ENCODE measurements at regions not wholly inside any gene's neighbourhood (a gene's known extent, or its start where the extent isn't known, plus 50 kb on each side); places are given as distances from the start of the nearest gene placed in this dataset.
"Not testable (repeated sequence)": the region's sequence is repeated elsewhere in the genome, so short reads cannot be mapped to it uniquely, and the experiment has no call there.

DNA sequence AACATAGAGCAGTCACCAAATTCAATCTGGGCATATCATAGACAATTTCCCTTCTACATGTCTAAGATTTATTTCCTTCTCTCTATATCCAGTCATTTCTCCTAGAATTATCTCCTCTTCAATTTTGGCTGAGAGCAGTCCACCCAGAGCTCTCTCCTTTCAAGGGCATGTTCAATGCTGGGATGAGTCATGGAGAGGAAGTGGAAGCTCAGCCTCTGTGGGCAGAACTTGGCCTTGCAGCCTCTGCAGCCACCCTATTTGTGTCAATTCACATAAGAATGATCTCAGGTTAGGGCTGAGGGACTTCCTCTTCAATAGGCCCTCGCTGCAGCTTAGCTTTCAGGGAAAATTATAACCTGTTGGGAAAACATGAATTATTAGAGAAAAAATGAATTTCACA lies 560.8 kb downstream of the POM121L12 start:
- DNase-seq = no peak

DNA sequence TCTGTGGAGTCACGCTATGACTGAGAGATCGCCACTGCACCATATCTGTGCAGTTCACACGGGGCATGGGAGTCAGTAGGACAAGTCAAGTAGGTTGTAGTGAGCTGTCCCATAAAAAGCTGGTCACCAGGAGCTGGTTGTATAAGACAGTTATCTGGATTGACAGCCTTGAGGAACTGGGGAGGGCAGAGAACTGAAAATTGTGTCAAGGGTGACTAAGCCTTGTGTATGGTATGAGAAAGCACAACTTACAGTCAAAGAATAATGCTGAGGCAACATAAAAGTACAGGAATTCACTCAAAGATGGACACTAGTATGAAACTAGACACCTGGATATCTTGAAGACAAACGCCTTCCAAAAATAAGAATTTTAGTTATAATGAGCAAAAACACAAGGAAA lies 564.9 kb downstream of the POM121L12 start:
- no peak for DNase-seq

DNA sequence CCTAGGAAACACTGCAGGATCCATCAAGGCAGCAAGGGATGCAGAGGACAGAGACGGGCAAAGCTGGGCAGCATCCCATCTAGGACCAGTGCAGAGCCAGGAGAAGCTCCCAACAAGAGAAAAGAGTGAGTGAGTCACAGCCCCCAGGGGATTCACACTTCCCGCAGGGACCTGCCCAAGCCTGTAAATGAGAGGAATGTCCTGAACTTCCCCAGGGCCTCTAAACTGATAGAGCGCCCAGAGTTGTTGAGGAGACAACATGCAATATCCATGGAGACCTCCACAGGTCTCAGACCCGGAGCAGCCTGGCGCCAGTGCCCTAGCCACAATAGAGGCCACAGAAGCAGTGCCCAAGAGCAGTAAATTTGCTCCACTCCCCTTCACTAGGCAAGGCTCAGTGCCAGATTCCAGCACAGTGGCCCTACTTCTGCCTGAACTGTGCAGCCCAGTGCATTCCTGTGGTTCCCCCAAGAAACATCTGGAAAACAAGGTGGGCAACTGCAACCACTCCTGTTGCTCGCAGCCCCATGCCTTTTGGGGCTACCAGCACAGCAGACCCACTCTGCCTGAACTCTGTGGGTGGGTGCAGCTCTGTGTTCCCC lies 567.5 kb downstream of the POM121L12 start:
- DNase-seq = no peak

DNA sequence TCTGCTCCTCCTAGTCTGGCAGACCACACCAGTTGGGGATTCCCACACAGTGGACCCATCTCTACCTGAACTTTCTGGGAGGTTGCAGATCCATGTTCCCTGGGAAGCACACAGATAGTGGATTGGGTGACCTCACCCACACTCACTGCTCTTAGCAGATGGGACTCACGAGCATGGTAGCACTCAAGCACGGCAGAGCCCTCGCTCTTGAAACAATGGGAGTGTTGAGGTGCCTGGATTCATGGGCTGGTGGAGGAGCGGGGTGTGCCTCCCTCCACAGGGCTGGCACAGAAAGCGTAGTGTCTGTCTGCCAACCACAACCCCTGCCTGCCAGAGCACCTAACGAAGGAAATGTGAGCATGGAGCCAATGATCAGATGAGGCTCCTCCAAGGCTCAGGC lies 568.0 kb downstream of the POM121L12 start:
- DNase-seq = no peak

DNA sequence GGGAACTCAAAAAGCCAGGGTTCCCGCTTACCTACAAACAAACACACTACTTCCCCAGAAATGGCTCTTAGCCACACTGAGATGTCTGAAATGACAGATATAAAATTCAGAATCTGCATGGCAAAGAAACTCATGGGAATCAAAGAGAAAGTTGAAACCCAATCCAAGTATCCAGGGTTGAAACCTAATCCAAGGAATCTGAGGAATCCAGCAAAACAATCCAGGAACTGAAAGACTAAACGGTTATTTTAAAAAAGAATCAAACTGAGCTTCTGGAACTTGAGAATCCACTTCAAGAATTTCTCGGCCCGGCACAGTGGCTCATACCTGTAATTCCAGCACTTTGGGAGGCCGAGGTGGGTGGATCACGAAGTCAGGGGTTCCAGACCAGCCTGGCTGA lies 568.8 kb downstream of the POM121L12 start:
- no peak for DNase-seq

DNA sequence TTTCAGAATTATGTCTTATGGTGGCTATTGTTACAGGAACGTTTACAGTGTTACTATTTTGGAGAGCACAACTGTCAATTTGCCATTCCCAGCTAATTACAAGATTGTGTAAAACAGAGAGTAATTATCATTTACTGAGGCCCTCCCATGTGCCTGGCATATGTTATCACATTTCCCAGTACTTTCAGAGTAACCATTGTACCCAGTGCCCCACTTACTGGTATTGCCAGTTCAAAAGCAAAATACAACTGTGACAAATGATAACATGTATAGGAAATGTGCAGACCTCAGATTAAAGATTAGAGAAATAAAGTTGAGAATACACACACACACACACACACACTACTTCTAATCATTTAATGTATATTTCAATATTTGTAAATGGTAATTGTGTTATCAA lies 572.5 kb downstream of the POM121L12 start:
- DNase-seq = no peak

DNA sequence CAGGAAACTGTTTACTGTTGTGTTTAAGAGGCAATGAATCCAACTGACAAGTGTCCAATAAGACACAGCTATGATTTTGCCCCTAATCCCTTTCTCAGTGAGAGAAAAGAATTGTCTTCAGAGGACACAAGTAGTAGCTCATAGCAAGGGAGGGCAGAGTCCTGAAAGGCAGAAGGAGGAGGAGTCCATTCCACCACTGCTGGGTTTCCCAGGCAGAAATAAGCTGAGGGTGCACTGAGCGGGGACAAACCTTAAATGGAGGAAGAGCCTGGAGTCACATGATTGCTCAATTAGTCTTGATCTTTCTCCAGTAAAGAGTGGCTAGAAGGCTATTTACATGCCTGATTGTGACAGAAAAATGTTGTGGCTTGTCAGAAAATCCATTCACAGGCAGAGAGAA lies 573.8 kb downstream of the POM121L12 start:
- no peak for DNase-seq

DNA sequence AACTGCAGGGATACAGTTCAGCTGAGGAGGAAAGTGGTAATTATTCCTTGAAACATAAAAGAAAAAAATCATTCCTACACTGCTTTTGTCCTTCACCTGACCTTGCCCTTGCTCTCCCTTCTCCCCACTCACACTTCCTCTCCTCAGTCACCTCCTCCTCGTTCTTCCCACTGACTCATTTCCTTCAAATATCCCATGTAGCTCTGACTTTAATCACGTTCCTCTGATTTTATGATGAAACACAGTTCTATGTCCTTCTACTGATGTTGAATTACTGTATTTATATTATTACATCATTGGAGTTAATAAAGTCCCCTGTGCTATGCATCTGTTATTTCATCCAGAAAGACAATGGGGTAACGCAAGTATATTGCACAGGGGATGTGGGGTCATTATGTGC lies 575.6 kb downstream of the POM121L12 start:
- no peak for DNase-seq

DNA sequence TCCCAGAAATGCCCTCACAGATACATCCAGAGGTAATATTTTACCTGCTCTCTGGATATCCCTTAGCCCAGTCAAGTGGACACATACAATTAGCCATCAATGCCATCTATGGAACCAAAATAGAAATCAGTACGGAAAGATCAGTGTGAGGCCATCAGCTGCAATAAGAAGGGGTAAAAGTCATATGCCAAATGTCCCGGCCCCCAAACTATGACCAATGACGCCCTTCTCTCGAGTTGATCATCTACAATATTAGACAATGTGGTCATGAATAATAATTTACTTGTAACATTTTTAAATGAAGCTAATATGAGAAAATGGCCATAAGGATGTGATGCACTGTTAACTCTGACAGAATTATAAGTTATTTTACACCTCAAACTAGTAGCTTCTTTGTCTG lies 588.9 kb downstream of the POM121L12 start:
- no peak for DNase-seq

DNA sequence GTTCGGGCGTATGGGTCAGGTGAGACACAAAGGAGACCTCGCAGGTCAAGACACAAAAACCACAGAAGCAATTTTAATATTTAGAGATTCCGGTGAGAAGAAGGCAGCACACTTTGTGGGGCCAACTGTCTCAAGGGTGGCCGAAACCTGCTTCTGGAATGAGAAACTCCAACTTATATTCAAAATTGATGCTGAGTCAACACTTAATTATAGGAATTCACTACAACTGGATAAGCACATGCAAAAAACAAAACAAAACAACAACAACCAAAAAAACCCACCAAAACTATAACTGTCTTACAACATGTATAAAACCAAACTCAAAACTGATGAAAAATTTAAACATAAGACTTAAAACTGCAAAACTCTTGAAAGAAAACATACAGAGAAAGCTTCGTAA lies 593.3 kb downstream of the POM121L12 start:
- DNase-seq = no peak

DNA sequence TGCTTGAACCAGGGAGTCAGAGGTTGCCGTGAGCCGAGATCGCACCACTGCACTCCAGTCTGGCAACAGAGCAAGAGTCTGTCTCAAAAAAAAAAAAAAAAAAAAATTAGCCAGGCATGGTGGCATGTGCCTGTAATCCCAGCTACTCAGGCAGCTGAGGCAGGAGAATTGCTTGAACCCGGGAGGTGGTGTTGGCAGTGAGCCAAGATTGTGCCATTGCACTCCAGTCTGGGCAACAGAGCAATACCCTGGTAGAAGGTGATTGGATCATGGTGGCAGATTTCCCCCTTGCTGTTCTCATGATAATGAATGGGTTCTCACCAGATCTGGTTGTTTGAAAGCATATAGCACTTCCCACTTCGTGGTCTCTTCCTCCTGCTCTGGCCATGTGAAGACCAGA lies 599.8 kb downstream of the POM121L12 start:
- not testable (repeated sequence) for DNase-seq

DNA sequence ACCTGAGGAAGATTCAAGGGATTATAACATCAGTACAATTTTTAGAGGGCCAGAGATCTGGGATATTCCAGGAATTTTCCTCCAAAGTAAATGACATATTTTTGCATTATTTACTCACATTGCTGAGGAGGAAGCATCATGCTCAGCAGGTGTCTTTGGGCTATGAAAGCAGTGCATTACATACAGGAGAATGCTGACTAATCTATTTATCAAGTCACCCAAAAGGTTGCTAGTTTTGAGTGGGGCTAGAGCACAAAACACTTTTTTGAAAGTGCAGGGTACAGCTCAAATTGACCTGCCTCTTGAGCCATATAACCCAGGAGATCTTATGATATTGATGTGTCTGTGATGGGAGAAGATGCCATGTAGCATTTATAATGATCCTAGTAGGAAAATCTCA lies 603.1 kb downstream of the POM121L12 start:
- no peak for DNase-seq

DNA sequence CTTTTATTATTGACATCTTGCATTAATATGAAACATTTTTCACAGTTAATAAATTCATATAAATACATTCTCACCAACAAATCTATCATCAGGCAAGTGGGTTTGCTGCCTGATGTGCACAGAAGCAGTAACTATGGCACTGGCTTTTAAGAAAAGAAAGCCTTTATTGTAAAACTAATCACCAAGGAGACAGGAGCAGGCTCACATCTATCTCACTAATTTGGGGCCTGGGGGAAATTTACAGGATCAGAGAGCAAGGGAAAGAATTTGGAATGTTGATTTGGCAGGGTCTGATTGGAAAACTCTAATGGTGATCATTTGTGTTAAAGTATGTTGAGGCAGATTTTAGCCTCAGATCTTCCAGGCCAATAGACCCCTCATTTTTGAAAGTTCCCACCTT lies 605.7 kb downstream of the POM121L12 start:
- no peak for DNase-seq

DNA sequence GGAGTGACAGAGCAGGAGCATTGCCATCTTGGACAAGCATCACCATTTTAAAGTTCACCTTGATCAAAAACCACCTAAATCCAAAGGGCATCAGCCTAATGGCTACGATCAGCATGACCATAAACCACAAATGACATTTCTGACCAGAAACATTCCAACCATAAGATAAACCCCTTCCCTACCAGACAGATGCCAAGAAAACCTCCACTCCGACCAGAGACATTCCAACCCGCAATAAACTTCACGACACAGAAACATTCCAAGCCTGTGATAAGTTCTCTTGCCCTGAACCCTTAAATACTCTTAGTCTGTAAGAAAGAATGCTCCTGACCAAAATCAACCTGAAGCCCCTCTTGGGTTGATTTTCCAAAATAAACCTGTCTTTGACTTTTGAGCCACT lies 606.9 kb downstream of the POM121L12 start:
- no peak for DNase-seq

DNA sequence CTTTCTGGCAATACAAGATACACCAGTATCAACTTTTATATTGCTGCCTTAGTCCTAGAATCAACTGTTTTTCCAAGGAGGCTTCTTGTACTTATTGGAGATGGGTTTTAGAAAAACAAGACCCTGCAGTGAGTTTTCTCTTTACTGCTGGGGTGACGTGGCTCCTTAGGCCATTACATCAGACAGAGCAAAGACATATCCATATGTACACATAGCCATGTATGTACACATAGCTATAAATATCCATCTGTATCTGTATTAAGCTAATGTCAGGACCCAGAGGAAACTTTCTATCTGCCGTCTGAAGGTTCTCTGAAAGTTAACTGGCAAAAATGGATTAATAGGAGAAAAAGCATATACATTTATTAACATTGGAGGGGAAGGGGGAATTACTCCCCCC lies 607.4 kb downstream of the POM121L12 start:
- DNase-seq = no peak

DNA sequence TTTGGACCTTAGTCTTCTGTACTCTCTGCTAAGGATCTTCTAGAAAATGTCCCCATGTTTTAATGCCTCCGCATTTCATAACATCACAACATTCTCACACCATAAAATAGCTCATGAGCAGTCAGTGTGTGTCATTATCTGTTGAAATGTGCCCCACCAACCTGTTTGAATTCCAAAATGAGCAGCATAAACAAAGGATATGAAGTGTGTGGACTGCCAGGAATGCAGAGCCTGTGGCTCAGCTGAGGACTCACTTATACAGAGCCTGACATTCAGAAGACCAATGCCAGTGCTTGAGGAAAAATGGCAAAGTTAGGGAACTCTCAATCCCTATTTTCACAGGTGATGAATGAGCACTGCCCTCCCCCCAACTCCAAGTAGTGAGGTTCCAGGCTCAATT lies 621.4 kb downstream of the POM121L12 start:
- DNase-seq = no peak

DNA sequence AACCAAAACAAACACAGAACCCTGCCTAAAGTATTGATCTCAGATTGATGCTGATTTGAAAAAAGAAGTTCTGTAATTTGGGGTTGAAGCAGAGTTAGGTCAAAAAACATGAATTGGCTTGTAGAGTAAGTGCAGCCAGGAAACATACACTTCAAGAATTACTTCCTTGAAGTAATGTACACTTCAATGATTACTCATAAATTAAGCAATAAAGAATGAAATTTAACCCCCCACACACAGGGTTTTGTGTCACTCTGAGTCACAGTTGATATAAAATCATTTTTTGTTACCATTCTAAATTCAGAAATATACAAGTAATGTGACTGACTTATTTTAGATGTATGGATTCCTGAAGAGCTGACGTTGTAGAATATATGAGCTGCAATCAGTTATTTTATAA lies 622.2 kb downstream of the POM121L12 start:
- DNase-seq = no peak

DNA sequence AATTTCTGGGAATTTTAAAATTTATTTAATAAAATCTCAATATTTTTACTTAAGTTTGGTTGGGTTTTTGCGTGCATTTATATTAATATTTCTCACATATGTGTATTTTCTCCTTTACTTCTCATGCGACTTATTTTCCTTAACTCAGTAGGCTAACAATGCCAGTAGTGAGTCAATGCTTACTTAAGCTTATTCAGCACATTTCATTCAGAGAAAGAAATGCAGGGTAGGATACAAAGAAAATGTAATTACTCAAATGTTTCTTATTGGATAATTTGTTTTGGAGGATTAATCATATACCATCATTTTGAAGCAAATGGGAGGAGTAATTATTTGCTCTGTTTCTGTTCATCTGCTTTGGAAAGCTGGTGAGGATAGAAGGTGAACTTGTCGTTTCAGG lies 623.5 kb downstream of the POM121L12 start:
- DNase-seq = no peak

DNA sequence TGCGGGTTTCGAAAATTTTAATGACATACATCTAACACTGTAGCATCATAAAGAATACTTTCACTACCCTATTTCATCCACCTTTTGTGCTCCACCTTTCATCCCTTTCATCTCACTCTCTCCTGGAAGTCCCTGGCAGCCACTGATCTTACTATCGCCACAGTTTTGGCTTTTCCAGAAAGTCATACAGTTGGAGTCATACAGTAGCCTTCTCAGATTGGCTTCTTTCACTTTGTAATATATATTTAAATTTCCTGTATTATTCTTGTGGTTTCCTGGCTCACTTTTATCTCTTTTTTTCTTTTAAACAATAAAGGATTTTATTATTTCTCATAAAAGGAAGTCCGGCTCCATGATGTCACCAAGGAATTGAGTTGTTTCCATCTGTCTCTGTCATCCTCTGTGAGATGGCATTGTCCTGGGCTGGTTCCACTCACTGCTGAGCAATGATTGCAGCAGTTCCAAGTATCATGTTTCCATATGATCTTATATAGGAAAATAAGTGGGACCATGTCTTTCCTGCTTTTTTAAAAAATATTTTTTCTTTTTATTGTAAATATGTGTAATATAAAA lies 626.3 kb downstream of the POM121L12 start:
- DNase-seq = no peak

DNA sequence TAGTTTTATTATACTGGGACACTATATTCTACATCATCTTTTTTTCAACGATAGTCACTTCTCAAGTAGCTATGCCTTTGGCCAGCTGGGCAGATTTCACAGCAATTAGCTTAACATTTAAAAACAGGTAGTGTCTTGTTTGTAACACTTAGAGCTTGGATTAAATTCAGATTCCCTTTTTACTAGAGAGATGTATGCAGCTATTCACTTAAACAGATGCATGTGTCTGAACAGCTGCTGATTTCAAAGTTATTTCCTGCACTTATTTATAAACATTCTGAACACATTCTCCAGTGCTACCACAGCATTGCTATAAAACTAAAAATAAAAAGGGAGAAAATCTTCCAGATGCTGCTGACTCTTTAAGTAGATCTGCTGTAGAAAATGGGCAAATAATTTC lies 637.2 kb downstream of the POM121L12 start:
- peak; percentile 39 for DNase-seq

DNA sequence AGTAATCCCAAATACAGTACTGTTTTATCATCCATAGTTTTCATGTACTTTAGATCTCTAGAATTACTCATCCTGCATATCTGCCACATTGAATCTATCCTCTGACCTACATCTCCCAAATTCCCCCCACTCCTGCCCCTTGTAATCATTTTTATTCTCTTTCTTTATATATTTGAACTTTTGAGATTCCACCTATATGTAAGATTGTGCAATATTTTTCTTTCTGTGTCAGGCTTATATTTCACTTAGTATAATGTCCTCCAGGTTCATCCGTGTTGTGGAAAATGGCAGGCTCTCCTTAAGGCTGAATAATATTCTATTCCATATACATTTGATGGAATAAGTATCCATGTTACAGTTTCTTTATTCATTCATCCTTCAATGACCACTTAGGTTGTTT lies 640.4 kb downstream of the POM121L12 start:
- no peak for DNase-seq

DNA sequence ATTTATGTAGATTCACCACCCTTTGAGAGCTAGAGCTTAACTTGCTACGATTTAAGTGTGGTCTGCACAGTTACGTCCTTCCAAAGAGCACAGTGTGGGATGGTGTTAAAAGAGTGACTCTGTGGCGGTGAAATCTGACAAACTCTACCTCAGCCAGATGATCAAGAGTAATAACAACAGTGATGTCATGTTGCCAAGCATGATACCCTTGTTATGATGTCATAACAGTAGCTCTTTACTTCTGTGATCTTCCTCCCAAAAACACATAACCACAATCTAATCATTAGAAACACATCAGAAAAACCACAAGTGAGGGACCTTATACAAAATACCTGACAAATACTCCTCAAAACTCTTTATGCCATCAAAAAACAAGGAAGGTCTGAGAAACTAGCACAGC lies 649.3 kb downstream of the POM121L12 start:
- no peak for DNase-seq

DNA sequence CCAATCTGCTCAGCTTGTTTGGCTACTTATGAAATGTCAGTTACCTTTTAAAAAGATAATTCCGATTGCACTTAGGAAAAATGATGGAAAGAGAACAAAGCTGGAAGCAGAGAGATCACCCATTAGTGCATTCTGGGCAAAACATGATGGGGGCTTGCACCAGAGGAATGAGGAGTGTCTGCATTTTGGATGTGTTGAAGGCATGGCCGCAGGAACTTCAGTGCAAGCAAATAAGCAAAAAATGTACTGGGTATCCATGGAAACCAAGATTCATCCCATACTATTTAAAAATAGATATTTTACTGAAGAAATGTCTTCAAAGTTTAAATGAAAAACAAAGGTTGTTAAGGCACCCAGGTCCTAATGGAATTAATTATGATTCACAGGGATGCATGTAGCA lies 655.0 kb downstream of the POM121L12 start:
- DNase-seq = no peak

DNA sequence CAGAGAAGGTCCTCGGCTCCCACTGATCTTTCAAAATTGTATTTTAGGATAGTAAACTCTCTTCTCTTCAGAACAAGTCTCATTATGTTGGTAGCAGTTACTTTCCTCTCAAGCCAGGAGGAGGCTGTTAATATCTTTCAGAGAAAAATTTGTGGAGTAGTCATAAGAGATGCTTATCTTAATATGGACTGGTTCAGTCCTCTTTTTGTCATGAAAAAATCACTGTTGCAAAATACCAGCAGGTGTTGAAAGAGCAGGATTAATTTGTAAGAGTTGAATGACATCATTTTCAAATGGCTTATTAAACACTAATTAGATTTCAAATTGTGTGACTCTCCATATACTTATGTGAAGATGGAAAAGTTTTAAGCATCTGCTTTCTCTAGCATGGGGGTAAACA lies 662.5 kb downstream of the POM121L12 start:
- no peak for DNase-seq

DNA sequence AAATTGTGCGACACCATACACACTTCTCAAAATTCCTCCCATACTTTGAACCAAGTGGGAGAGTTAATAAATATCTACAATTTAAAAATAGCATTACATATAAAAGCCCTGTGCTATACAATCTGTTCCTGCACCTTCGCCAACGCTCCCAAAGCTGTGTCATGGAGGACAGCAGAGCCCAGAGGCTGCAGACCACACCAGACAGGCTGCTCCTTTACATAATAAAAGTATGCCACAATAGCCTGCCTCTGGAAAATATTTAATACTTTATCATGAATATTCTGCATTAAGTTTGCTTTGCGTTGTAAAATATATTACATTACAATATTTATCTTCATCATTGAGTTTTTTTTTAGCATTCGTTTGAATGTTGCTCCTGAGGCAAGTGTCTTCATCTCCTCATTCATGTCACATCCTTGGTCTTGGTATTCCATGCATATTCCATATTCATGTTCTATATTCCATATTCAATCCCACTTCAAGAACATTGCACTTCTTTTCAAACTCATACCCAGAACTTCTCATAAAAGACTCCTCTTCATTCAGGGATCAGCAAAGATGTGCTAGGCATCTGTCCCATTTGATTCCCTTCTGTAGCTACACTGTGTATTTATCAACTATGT lies 663.9 kb downstream of the POM121L12 start:
- DNase-seq = no peak
